SK-N-SH treated with all-trans-retinoic acid at 6 μM for 48 hours (cell line): ENCODE measurements at regions not wholly inside any gene's neighbourhood (a gene's known extent, or its start where the extent isn't known, plus 50 kb on each side); places are given as distances from the start of the nearest gene placed in this dataset.

Experiments used
- ARNTL ChIP-seq: fragments of 450-650 bp; formaldehyde crosslinking; IDR thresholded peaks from 2 replicates; pipeline ENCODE4 v1.5.0; 2020; ENCODE audit warnings: low read depth, mild to moderate bottlenecking, moderate library complexity, borderline replicate concordance
- BACH2 ChIP-seq: fragments of 250-450 bp; sonication (Bioruptor Pico); IDR thresholded peaks from 2 replicates; pipeline ENCODE4 v1.9.0; 2021; ENCODE audit warnings: mild to moderate bottlenecking, borderline replicate concordance
- CSDC2 ChIP-seq: fragments of 250-450 bp; sonication (Bioruptor Pico); IDR thresholded peaks from 2 replicates; pipeline ENCODE4 v1.5.0; 2020; ENCODE audit warnings: mild to moderate bottlenecking, moderate library complexity
- ISL1 ChIP-seq: fragments of 250-450 bp; sonication (Bioruptor Pico); IDR thresholded peaks from 2 replicates; pipeline ENCODE4 v2.1.2; 2022; ENCODE audit warnings: mild to moderate bottlenecking, moderate library complexity
- RARB ChIP-seq: fragments of 250-450 bp; sonication (Bioruptor Pico); IDR thresholded peaks from 2 replicates; pipeline ENCODE4 v1.8.0; 2021; ENCODE audit warnings: mild to moderate bottlenecking, moderate library complexity
- SNAI2 ChIP-seq: fragments of 250-450 bp; sonication (Bioruptor Pico); IDR thresholded peaks from 2 replicates; pipeline ENCODE4 v1.5.0; 2020; ENCODE audit warnings: mild to moderate bottlenecking, moderate library complexity
- TOX ChIP-seq: fragments of 250-450 bp; sonication (Bioruptor Pico); IDR thresholded peaks from 2 replicates; pipeline ENCODE4 v1.8.0; 2021; ENCODE audit warnings: mild to moderate bottlenecking, moderate library complexity, borderline replicate concordance
- ZC3H10 ChIP-seq: fragments of 250-450 bp; sonication (Bioruptor Pico); IDR thresholded peaks from 2 replicates; pipeline ENCODE4 v1.5.1; 2021; ENCODE audit warnings: mild to moderate bottlenecking, moderate library complexity
- ZFP3 ChIP-seq: fragments of 250-450 bp; sonication (Bioruptor Pico); IDR thresholded peaks from 2 replicates; pipeline ENCODE4 v1.5.0; 2020; ENCODE audit warnings: mild to moderate bottlenecking, moderate library complexity
- ZFP30 ChIP-seq: fragments of 450-650 bp; formaldehyde crosslinking; IDR thresholded peaks from 2 replicates; pipeline ENCODE4 v1.5.0; 2022; ENCODE audit warnings: mild to moderate bottlenecking, moderate library complexity
- ZNF565 ChIP-seq: fragments of 450-650 bp; formaldehyde crosslinking; conservative IDR thresholded peaks from 2 replicates; pipeline ENCODE4 v1.5.0; 2020; ENCODE audit warnings: low read depth, mild to moderate bottlenecking, moderate library complexity
- TF ChIP-seq, protein P1 (sequence below): fragments of 250-450 bp; sonication (Bioruptor Pico); IDR thresholded peaks from 2 replicates; pipeline ENCODE4 v1.8.0; 2020; ENCODE audit warnings: mild to moderate bottlenecking, moderate library complexity, borderline replicate concordance
- TF ChIP-seq, protein P2 (sequence below): fragments of 250-450 bp; sonication (Bioruptor Pico); IDR thresholded peaks from 2 replicates; pipeline ENCODE4 v1.5.1; 2020; ENCODE audit warnings: low read depth, mild to moderate bottlenecking, moderate library complexity
- TF ChIP-seq, protein P3 (sequence below): fragments of 250-450 bp; sonication (Bioruptor Pico); IDR thresholded peaks from 2 replicates; pipeline ENCODE4 v1.5.0; 2020; ENCODE audit warnings: mild to moderate bottlenecking, moderate library complexity

DNA sequence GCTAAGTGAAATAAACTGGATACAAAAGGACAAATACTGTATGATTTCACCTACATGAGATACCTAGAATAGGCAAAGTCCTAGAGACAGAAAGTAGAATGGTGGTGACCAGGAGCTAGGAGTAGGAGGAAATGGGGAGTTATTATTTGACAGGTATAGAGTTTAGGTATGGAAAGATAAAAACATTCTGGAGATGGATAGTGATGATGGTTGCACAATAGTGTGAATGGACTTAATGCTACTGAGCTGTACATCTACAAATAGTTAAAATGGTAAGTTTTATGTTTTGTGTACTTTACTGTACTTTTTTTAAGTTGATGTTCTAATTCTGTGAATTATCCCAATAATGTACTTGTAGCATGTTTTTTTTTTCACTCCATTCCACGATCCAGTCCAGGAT lies 59.5 kb upstream of the RALGPS2 start:
- TF ChIP-seq, protein P1, sequence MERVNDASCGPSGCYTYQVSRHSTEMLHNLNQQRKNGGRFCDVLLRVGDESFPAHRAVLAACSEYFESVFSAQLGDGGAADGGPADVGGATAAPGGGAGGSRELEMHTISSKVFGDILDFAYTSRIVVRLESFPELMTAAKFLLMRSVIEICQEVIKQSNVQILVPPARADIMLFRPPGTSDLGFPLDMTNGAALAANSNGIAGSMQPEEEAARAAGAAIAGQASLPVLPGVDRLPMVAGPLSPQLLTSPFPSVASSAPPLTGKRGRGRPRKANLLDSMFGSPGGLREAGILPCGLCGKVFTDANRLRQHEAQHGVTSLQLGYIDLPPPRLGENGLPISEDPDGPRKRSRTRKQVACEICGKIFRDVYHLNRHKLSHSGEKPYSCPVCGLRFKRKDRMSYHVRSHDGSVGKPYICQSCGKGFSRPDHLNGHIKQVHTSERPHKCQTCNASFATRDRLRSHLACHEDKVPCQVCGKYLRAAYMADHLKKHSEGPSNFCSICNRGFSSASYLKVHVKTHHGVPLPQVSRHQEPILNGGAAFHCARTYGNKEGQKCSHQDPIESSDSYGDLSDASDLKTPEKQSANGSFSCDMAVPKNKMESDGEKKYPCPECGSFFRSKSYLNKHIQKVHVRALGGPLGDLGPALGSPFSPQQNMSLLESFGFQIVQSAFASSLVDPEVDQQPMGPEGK (CRISPR knock-in tag) = no peak
- TF ChIP-seq ISL1 (CRISPR knock-in tag) (no peak), ZFP3 (no peak), CSDC2 (CRISPR knock-in tag) (no peak), ZNF565 (CRISPR knock-in tag) (no peak), ZFP30 (CRISPR knock-in tag) (no peak), RARB (CRISPR knock-in tag) (no peak), BACH2 (CRISPR knock-in tag) (no peak), TOX (CRISPR knock-in tag) (no peak), SNAI2 (CRISPR knock-in tag) (no peak), ZC3H10 (no peak), ARNTL (no peak)
- TF ChIP-seq, protein P2, sequence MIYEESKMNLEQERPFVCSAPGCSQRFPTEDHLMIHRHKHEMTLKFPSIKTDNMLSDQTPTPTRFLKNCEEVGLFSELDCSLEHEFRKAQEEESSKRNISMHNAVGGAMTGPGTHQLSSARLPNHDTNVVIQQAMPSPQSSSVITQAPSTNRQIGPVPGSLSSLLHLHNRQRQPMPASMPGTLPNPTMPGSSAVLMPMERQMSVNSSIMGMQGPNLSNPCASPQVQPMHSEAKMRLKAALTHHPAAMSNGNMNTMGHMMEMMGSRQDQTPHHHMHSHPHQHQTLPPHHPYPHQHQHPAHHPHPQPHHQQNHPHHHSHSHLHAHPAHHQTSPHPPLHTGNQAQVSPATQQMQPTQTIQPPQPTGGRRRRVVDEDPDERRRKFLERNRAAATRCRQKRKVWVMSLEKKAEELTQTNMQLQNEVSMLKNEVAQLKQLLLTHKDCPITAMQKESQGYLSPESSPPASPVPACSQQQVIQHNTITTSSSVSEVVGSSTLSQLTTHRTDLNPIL = no peak
- TF ChIP-seq, protein P3, sequence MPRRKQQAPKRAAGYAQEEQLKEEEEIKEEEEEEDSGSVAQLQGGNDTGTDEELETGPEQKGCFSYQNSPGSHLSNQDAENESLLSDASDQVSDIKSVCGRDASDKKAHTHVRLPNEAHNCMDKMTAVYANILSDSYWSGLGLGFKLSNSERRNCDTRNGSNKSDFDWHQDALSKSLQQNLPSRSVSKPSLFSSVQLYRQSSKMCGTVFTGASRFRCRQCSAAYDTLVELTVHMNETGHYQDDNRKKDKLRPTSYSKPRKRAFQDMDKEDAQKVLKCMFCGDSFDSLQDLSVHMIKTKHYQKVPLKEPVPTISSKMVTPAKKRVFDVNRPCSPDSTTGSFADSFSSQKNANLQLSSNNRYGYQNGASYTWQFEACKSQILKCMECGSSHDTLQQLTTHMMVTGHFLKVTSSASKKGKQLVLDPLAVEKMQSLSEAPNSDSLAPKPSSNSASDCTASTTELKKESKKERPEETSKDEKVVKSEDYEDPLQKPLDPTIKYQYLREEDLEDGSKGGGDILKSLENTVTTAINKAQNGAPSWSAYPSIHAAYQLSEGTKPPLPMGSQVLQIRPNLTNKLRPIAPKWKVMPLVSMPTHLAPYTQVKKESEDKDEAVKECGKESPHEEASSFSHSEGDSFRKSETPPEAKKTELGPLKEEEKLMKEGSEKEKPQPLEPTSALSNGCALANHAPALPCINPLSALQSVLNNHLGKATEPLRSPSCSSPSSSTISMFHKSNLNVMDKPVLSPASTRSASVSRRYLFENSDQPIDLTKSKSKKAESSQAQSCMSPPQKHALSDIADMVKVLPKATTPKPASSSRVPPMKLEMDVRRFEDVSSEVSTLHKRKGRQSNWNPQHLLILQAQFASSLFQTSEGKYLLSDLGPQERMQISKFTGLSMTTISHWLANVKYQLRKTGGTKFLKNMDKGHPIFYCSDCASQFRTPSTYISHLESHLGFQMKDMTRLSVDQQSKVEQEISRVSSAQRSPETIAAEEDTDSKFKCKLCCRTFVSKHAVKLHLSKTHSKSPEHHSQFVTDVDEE = no peak
